ENCODE measurements at regions not wholly inside any gene's neighbourhood (a gene's known extent, or its start where the extent isn't known, plus 50 kb on each side); places are given as distances from the start of the nearest gene placed in this dataset.

DNA sequence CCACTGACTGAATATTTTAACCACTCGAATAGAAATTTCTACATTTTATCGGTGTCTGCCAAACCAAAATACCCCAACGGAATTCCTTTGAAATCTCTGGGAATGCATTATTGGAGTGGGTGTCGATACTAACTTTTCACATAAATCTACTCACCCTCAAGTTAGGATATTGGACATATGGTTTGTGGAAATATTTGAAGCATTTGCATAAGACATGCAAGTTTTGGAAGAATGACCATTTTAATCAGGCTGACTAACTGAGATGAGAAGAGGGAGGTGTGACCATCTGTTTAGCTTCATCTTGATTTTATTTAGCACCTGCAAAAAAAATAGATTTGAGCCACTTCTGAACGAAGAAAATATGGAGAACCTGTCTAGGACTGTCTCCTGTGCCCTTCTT, 61.2 kb downstream of the KLF6 start:
- no peaks in the 10 kb centered on the region for H3K4me1 ChIP-seq (ENCODE audit: insufficient read depth, low read length)
- H3K36me3 ChIP-seq (ENCODE audit: insufficient read depth, low read length): no peaks in the 10 kb centered on the region
- H3K9ac ChIP-seq (ENCODE audit: low read depth, low read length): no peak overlapping the region
- no peaks in the 10 kb centered on the region for H3K9me3 ChIP-seq (ENCODE audit: control insufficient read depth, insufficient read depth, low read length)

DNA sequence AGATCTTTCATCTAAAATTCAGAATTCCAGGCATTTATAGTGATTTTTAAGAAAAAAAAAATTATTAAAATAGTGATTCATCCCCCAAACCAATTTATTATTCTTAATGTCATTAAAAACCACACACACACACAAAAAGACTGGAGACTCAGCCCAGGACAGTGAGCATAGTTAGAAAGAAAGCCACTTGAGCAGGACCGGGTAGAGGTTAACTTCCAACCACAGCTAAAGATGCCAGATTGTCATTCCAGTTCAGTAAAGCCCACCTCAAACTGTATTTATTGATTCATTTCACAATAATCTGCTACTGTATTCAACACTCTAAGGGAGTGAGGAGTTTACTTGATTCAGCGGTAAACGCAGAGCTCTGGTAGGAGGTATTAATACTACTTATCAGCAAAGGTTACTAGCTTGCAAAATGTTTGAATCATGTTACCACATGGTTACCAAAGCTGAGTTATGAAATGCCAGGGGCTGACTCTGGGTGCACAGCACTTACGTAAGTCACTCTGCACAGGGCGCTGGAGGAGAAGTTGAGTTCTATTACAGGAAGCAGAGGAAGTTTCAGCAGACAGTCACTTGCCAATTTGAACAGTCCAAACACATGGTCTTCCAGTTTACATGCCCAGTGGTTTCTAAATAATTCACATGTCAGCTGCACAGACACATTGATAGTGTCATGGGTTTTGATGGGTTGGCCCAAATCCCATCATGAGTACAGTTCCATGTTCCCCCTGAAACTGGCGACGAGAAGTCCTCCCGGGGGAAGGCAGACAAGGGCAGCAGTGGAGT, 64.6 kb downstream of the KLF6 start:
- Histone ChIP-seq H3K4me1 (ENCODE audit: insufficient read depth, low read length) (no peaks in the 10 kb centered on the region), H3K36me3 (ENCODE audit: insufficient read depth, low read length) (no peaks in the 10 kb centered on the region), H3K9ac (ENCODE audit: low read depth, low read length) (no peak overlapping the region), H3K9me3 (ENCODE audit: control insufficient read depth, insufficient read depth, low read length) (no peaks in the 10 kb centered on the region)

DNA sequence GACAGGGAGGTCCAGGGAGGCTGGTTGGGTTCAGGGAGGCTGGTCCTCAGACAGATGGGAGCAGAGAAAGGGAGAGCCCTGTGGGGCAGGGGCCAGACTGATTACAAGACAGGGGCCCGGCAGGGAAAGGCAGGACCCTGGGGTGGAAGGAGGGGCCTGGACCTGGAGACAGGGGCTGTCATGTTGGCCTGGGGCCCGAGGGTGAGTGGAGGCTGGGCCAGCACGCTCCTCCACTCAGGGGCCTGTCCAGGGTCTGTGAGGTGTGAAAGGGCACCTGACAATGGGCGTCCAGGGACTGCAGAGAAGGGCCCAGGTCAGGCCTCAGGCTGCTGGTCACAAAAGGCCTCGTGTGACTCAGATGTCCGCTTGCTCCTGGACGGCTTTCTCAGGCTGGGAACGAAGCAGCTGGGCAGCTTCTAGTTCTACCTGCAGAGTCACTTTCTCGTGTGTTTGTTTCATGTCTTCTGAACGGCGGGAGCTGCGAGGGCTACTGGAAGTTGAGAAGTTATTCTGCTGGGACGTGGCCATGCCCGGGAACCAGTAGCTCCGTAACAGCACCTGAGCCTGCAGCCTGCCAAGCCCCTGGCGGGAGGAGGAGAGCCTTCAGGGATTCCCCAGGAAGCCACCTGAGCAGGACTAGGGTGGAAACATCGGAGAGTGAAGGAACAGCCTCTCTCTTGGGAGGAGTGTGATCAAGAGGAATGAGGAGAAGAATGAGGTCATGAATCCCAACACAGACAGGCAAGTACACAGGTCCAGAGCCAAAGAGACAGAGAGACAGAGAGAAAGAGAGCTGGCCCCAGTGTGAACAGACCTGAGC, 65.8 kb downstream of the KLF6 start:
- H3K4me1 ChIP-seq (ENCODE audit: insufficient read depth, low read length): no peaks in the 10 kb centered on the region
- H3K9ac ChIP-seq (ENCODE audit: low read depth, low read length): no peak overlapping the region
- H3K9me3 ChIP-seq (ENCODE audit: control insufficient read depth, insufficient read depth, low read length): no peaks in the 10 kb centered on the region
- no peaks in the 10 kb centered on the region for H3K36me3 ChIP-seq (ENCODE audit: insufficient read depth, low read length)

DNA sequence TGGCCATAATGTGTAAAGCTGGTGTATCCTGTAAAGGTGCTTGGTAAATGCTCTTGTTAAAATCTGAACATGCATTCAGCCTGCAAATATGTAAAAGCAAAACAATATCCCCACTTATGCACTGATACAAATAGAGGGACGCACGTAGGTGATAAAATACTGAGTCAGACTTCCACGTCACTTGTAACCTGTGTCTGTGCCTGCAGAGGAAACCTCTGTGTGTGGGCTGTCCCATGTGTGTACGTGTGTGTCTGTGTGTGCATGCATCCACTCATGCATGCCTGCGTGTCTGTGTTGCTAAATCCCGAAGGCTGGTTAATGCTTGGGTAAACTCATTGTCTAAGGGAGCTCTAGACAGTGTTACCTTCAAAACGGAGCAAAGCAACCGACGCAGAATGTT, 68.9 kb downstream of the KLF6 start:
- no peaks in the 10 kb centered on the region for H3K4me1 ChIP-seq (ENCODE audit: insufficient read depth, low read length)
- no peak overlapping the region for H3K9ac ChIP-seq (ENCODE audit: low read depth, low read length)
- H3K9me3 ChIP-seq (ENCODE audit: control insufficient read depth, insufficient read depth, low read length): no peaks in the 10 kb centered on the region
- no peaks in the 10 kb centered on the region for H3K36me3 ChIP-seq (ENCODE audit: insufficient read depth, low read length)

DNA sequence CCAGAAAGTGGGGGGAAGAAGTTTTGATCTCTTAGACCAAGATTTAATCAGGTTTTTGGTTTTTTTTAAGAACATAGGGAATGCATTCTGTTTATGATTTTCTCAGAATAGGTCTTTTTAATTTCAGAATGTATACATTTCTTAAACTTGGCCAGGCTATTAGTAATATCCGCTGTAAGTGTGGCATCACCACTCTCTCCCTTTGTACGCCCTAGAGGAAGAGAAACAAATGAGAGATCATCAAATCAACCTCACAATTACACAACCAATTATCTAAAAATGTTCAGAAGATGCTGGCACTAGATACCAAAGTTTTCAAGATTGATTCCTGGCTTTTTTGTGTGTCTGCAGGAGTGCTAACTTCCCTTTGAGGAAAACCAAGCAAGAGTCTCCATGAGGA, 70.0 kb downstream of the KLF6 start:
- no peak overlapping the region for H3K9ac ChIP-seq (ENCODE audit: low read depth, low read length)
- no peaks in the 10 kb centered on the region for H3K4me1 ChIP-seq (ENCODE audit: insufficient read depth, low read length)
- no peaks in the 10 kb centered on the region for H3K36me3 ChIP-seq (ENCODE audit: insufficient read depth, low read length)
- no peaks in the 10 kb centered on the region for H3K9me3 ChIP-seq (ENCODE audit: control insufficient read depth, insufficient read depth, low read length)

DNA sequence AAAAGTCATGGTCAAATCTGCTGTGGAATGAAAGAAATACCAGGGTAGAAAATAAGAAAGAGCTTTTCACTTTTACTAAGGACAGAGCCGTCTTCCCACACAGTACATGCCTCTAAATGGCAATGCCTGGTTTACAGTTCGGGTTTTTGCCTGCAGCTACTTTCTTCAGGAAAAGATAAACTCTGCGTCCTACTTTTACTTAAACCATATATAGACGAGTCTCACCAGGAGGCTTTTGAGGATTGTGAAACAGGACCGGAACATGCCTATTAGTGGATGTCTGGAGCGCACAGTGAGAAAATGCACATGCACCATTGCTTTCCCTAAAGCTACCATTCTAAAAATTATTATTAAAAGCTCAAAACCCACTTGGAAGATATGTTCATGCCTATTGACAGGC, 70.5 kb downstream of the KLF6 start:
- H3K9me3 ChIP-seq (ENCODE audit: control insufficient read depth, insufficient read depth, low read length): no peaks in the 10 kb centered on the region
- no peaks in the 10 kb centered on the region for H3K4me1 ChIP-seq (ENCODE audit: insufficient read depth, low read length)
- no peak overlapping the region for H3K9ac ChIP-seq (ENCODE audit: low read depth, low read length)
- no peaks in the 10 kb centered on the region for H3K36me3 ChIP-seq (ENCODE audit: insufficient read depth, low read length)

DNA sequence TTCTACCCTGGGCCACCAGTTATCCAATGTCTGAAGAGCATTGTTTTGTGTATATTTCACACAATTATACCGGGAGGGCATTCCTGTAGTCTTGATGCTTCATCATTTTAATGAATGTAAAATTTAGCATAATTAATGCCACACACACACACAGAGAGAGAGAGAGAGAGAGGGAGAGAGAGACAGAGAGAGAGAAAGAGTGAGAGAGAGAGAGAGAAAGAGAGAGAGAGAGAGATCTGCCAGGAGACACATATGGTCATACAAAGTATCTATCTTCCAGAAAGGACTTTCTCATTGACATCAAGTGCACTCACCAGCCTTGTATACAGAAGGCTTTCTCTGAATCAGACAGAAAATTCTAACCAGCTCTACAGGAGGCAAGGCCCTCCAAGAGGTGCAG, 72.3 kb downstream of the KLF6 start:
- Histone ChIP-seq H3K36me3 (ENCODE audit: insufficient read depth, low read length) (no peaks in the 10 kb centered on the region), H3K4me1 (ENCODE audit: insufficient read depth, low read length) (no peaks in the 10 kb centered on the region; the same call in 1 of the 2 replicates), H3K9me3 (ENCODE audit: control insufficient read depth, insufficient read depth, low read length) (no peaks in the 10 kb centered on the region), H3K9ac (ENCODE audit: low read depth, low read length) (no peak overlapping the region)

DNA sequence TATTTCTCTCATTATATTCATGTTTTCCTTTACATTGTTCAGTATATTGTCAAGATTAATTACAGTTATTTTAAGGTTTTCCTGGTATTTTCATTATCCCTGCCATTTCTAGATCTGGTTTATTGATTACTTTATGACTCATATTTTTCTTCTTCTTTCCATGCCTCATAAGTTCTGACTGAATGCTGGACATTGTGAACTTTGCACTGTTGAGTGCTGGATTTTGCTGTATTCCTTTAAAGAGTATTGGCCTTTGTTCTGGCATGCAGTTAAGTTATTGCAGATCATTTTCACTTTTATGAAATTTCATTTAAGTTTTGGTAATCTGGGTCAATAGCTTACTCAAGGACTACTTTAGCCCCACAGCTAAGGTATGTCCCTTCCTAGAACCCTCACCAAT, 73.1 kb downstream of the KLF6 start:
- H3K4me1 ChIP-seq (ENCODE audit: insufficient read depth, low read length): no peaks in the 10 kb centered on the region; the same call in 1 of the 2 replicates
- no peak overlapping the region for H3K9ac ChIP-seq (ENCODE audit: low read depth, low read length)
- H3K9me3 ChIP-seq (ENCODE audit: control insufficient read depth, insufficient read depth, low read length): no peaks in the 10 kb centered on the region
- H3K36me3 ChIP-seq (ENCODE audit: insufficient read depth, low read length): no peaks in the 10 kb centered on the region

DNA sequence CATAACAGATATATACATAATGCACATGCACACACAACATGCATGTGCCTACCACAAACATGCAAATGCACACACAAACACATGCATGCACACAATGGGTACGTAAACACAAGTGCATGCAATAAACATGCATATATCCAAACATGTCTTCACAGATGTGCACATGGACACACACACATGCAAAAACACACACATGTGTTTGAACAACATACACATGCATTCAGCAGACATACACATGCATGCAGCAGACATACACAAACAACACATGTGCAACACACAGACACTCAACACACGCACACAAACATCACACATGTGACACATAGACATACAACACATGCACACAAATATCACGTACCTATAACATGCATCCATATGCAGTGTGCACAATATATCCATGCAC, 74.2 kb downstream of the KLF6 start:
- no peak overlapping the region for H3K9ac ChIP-seq (ENCODE audit: low read depth, low read length)
- no peaks in the 10 kb centered on the region for H3K36me3 ChIP-seq (ENCODE audit: insufficient read depth, low read length)
- H3K9me3 ChIP-seq (ENCODE audit: control insufficient read depth, insufficient read depth, low read length): no peaks in the 10 kb centered on the region
- no peaks in the 10 kb centered on the region; the same call in 1 of the 2 replicates for H3K4me1 ChIP-seq (ENCODE audit: insufficient read depth, low read length)

DNA sequence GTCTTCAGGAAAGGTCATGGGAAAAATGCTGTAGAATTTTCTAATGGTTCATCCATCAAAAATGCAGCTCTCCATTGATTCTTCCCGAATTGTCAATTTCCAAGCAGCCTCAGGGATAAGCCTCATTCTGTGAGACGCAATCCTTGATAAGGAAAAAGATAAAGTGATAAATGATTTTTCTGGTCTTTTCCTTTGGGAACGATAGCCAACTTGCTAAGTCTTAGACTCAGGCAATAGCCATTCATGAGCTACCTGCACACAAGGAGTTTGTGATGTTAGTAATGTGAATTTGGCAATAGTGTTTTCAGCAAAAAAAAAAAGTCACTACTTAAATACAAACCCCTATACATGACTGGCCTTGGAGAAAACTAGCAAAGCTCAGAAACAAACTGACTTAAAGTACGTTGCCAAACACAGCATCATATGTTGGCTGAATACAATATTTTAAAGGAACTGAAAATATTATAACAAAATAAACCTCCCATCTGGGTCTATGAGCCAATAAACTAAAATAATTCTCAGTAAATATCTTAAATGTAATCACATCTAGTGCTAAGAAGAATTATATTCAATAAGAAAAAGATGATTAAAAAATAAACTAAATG, 75.5 kb downstream of the KLF6 start:
- Histone ChIP-seq H3K4me1 (ENCODE audit: insufficient read depth, low read length) (no peaks in the 10 kb centered on the region; the same call in 1 of the 2 replicates), H3K9me3 (ENCODE audit: control insufficient read depth, insufficient read depth, low read length) (no peaks in the 10 kb centered on the region), H3K9ac (ENCODE audit: low read depth, low read length) (no peak overlapping the region), H3K36me3 (ENCODE audit: insufficient read depth, low read length) (no peaks in the 10 kb centered on the region)

DNA sequence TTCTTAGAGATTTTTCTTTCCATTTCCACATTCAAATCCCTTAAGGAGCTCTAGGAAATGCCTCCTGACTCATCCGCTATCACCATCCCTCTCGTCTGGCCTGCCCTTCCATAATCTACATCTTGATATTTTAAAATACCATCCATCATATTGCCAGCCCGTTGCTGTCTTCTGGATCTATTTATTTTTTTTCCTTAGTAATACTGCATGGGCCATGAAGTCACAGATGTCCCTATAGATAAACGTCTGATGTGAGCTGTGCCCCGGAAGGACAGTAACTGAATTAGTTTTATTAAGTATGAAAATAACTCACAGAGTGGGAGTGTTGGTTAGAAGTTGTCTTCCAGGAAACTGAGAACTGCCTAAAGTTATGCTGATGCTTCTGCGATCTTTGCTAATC, 76.2 kb downstream of the KLF6 start:
- no peak overlapping the region for H3K9ac ChIP-seq (ENCODE audit: low read depth, low read length)
- no peaks in the 10 kb centered on the region for H3K36me3 ChIP-seq (ENCODE audit: insufficient read depth, low read length)
- H3K4me1 ChIP-seq (ENCODE audit: insufficient read depth, low read length): no peaks in the 10 kb centered on the region; the same call in 1 of the 2 replicates
- no peaks in the 10 kb centered on the region for H3K9me3 ChIP-seq (ENCODE audit: control insufficient read depth, insufficient read depth, low read length)

DNA sequence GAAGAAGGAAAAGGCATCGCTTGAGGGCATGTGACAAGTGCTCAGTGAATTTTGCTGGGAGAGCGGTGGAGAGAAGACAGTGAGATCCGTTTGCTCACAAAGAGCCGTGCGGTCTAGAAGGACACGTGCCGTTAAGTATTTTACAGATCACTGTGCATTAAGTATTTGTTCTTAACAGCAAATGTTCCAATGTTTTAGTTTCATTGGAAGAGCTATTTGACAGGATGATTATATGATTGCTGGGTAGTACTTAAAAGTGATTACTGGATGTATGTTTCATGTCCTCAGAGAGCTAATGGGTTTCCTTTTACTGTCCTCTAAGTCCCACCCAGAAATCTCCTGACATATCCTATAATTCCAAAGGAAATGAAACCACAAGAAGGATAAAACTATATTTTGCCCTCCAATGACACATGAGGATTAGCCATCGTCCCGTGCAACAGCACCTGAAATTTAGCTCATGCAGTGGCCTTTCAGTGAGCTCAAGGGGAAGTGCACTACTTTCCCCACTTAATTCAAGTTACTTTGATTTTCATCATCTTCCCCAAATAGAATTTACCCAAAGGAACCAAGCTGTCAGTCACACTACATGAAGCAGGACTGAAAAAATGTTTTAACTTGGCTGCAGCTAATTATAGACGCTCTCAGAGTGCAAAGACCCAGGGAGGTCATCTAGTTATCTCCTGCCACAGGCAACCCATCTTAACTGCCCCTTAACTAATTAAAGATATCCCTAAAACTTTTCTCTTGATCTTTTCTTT, 80.3 kb downstream of the KLF6 start:
- H3K9me3 ChIP-seq (ENCODE audit: control insufficient read depth, insufficient read depth, low read length): no peaks in the 10 kb centered on the region
- H3K36me3 ChIP-seq (ENCODE audit: insufficient read depth, low read length): no peaks in the 10 kb centered on the region
- no peak overlapping the region for H3K9ac ChIP-seq (ENCODE audit: low read depth, low read length)
- peaks cover 10% of the 10 kb centered on the region for H3K4me1 ChIP-seq (ENCODE audit: insufficient read depth, low read length)

DNA sequence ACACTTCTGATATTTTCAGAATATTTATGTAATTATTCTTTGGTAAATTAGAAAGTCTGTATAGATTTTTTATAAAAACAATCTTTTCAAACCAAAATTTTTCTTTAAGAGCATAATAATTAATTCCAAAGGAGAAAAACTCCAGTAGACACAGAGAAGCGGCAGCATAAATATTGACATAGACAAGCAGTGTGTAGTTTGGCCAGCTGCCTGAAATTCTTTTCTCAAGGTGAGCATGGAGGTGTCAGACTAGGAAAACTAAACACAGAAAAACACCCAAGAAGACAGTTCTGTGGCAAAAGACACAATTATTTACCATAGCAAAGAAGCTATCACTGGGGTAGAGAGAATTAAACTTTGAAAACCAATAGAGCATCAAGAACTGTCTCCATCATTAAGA, 82.4 kb downstream of the KLF6 start:
- no peaks in the 10 kb centered on the region for H3K36me3 ChIP-seq (ENCODE audit: insufficient read depth, low read length)
- H3K4me1 ChIP-seq (ENCODE audit: insufficient read depth, low read length): peaks cover 19% of the 10 kb centered on the region
- H3K9me3 ChIP-seq (ENCODE audit: control insufficient read depth, insufficient read depth, low read length): no peaks in the 10 kb centered on the region
- no peak overlapping the region for H3K9ac ChIP-seq (ENCODE audit: low read depth, low read length)

DNA sequence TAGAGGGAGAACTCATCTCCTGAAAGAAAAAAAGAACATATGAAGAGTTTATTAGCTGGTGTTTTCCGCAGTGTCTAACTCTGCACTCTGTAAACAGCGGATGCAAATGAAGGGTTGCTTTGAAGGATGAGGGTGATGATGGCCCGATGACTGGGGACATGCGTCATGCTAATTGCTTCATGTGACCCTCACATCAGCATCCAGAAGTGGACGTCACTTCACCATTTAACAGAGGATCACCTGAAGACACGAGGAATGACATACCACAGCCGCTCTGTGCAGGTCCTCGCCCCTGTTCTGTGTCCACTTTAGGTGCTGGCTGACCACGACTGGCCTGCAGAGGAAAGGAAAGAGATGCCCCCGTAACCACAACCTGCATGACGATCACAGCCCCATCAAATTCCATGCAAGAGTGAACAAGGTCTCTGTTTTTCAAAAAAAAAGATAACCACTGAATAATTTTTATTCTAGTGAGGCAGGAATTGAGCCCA, 82.9 kb downstream of the KLF6 start:
- no peaks in the 10 kb centered on the region for H3K36me3 ChIP-seq (ENCODE audit: insufficient read depth, low read length)
- peaks cover 19% of the 10 kb centered on the region for H3K4me1 ChIP-seq (ENCODE audit: insufficient read depth, low read length)
- no peak overlapping the region for H3K9ac ChIP-seq (ENCODE audit: low read depth, low read length)
- H3K9me3 ChIP-seq (ENCODE audit: control insufficient read depth, insufficient read depth, low read length): no peaks in the 10 kb centered on the region
